Skin of body (tissue), 1 donor: ENCODE measurements at regions not wholly inside any gene's neighbourhood (a gene's known extent, or its start where the extent isn't known, plus 50 kb on each side); places are given as distances from the start of the nearest gene placed in this dataset.
"Not testable (repeated sequence)": the region's sequence is repeated elsewhere in the genome, so short reads cannot be mapped to it uniquely, and the experiment has no call there.

ENCODE experiments used
- DNase-seq: peaks from one replicate; lab custom pipeline; 2025; lab: John Stamatoyannopoulos, UW

GRCh38 chr12:127494961-127495915, 771.7 kb upstream of the TMEM132C start:
- no peak for DNase-seq

GRCh38 chr12:127496255-127496654, 770.7 kb upstream of the TMEM132C start:
- DNase-seq: no peak

GRCh38 chr12:127500512-127501035, 766.4 kb upstream of the TMEM132C start:
- no peak for DNase-seq

GRCh38 chr12:127501916-127502315, 765.1 kb upstream of the TMEM132C start:
- DNase-seq: no peak

GRCh38 chr12:127503246-127503645, 763.7 kb upstream of the TMEM132C start:
- no peak for DNase-seq

GRCh38 chr12:127503996-127504395, 763.0 kb upstream of the TMEM132C start:
- DNase-seq: not testable (repeated sequence)

- DNase-seq: no peak
Measured at GRCh38 chr12:127504874-127505273, 762.1 kb upstream of the TMEM132C start.

GRCh38 chr12:127507341-127507740, 759.6 kb upstream of the TMEM132C start:
- no peak for DNase-seq

- no peak for DNase-seq
Measured at GRCh38 chr12:127509066-127509778, 757.7 kb upstream of the TMEM132C start.

GRCh38 chr12:127515941-127516340, 751.0 kb upstream of the TMEM132C start:
- DNase-seq: no peak

GRCh38 chr12:127516467-127516866, 750.5 kb upstream of the TMEM132C start:
- no peak for DNase-seq

GRCh38 chr12:127519779-127520178, 747.2 kb upstream of the TMEM132C start:
- no peak for DNase-seq

- no peak for DNase-seq
Measured at GRCh38 chr12:127526925-127527324, 740.0 kb upstream of the TMEM132C start.

- no peak for DNase-seq
Measured at GRCh38 chr12:127528551-127528950, 738.4 kb upstream of the TMEM132C start.

- DNase-seq: no peak
Measured at GRCh38 chr12:127531542-127531941, 735.4 kb upstream of the TMEM132C start.

- no peak for DNase-seq
Measured at GRCh38 chr12:127533353-127533752, 733.6 kb upstream of the TMEM132C start.

GRCh38 chr12:127536833-127537428, 730.0 kb upstream of the TMEM132C start:
- DNase-seq: no peak

- no peak for DNase-seq
Measured at GRCh38 chr12:127538316-127538715, 728.7 kb upstream of the TMEM132C start.

- DNase-seq: no peak
Measured at GRCh38 chr12:127539226-127539858, 727.6 kb upstream of the TMEM132C start.

- no peak for DNase-seq
Measured at GRCh38 chr12:127542391-127542790, 724.6 kb upstream of the TMEM132C start.

- DNase-seq: no peak
Measured at GRCh38 chr12:127542931-127543330, 724.0 kb upstream of the TMEM132C start.
